NCI-H345 (cell line): ENCODE measurements at regions not wholly inside any gene's neighbourhood (a gene's known extent, or its start where the extent isn't known, plus 50 kb on each side); places are given as distances from the start of the nearest gene placed in this dataset.
"Not testable (repeated sequence)": the region's sequence is repeated elsewhere in the genome, so short reads cannot be mapped to it uniquely, and the experiment has no call there.

ENCODE experiments used
- DNase-seq: peaks from one replicate; lab custom pipeline; 2025; lab: John Stamatoyannopoulos, UW

DNA sequence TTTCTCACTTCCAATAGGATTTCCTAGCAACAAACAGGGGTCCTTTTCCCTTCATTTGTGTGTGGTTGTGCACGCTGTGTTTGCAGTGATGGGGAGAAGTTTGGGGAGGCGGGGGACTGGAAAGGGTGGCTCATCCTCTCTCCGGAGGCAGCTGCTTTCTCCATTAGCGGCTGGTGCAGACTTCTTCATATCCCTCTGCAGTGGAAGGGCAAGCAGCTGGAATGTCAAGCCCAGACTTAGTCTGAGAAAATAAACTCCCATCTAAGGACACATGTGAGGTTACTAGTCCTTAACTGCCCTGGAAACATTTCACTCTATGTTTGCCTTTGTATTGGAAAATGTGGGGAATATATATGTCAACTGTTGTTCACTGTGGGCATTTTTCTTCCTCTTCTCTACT, 467.0 kb upstream of the RASGRP1 start:
- DNase-seq: no peak

GRCh38 chr15:39034816-39035215, 470.2 kb upstream of the RASGRP1 start:
- no peak for DNase-seq

- DNase-seq: not testable (repeated sequence)
Observed at GRCh38 chr15:39037611-39038010, 473.0 kb upstream of the RASGRP1 start.

- peak; percentile 4 for DNase-seq
Observed at GRCh38 chr15:39040861-39041260, 476.2 kb upstream of the RASGRP1 start.

- DNase-seq: no peak
Observed at GRCh38 chr15:39041979-39042495, 477.4 kb upstream of the RASGRP1 start.

GRCh38 chr15:39051626-39052322, 487.2 kb upstream of the RASGRP1 start:
- no peak for DNase-seq

DNA sequence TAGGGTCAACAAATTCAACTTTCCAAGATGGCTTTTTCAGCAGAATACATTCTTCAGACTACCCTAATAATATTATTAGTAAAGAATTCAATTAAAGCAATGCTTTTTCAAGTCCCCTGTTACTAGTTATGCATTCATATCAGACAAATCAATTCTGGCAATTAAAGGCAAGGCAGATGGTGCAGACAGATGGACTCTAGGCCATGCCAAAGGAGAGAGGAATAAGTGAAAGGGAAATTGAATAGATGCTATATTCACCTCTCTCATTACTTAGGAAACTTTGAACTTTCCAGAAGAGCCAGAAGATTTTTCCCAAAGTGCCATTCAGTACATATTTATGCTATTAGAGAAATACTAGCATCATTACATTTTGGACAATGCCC, 487.7 kb upstream of the RASGRP1 start:
- no peak for DNase-seq

DNA sequence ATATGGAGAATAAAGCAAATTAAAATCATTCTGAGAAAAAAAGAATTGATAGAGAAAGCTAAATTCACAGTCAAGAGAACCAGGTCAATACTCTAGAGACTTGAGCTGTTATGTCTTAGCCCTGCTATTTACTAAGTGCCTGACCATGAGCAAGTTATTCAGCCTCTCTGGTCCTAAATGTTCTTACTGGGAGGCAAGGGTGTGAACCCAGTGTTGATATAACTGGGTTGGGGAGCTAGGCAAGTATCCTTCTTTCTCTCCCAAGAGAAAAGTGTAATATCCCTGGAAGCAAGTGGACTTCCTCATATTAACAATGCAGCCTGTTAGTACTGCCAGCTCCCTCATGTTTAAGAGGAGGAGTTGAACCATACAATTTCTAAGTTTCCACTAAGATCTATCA, 488.9 kb upstream of the RASGRP1 start:
- no peak for DNase-seq

GRCh38 chr15:39054128-39054732, 489.6 kb upstream of the RASGRP1 start:
- peak; percentile 20 for DNase-seq

- no peak for DNase-seq
Observed at GRCh38 chr15:39056357-39056756, 491.7 kb upstream of the RASGRP1 start.

DNA sequence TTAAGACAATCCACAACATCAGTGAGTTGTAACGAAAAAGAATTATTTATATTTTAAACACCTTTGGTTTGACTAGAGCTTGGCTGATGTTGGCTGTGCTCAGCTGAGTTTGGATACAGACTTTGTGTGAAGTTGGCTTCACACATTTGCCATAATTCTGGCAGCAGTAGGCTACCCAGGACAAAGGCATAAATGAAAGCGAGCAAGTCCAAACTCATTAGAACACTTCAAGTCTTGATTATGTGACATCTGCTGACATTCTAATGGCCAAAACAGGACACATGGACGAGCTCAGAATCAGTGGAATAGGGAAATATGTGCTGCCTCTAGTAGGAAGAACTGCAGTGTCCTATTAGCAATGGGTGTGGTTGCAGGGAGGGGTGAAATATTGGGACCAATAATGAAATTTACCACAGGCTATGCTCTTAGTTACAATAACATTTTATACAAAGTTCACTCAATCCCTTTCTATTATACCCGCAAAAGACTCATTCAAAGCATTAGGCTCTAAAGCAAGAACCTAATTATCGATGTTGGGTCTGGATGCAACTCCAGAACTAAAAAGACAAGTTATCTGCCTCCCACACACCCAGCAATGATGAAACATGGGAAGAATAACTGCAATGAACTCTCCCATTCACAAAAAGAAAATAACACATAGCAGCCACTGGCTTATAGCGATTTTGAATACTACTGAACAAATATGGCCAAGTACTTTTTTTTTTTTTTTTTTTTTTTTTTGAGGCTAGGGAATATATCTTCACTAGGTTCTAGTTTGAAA, 493.9 kb upstream of the RASGRP1 start:
- no peak for DNase-seq

DNA sequence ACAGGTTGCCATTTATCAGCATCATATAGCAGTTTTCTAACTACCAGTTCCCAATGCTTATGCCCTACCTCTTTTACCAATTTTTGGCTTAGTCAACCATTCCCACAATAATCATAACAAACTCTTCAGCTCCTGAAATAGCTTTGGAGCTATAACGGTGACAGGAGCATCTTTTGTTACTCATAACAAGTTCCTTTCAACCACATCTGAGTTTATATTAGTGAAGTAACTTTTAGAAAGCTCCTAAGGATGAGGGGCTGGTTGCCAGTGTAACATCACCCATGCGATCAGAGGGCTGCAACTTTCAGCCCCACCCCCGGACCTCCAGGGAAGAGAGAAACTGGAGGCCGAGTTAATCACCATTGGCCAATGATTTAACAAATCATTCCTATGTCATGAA, 495.3 kb upstream of the RASGRP1 start:
- no peak for DNase-seq

DNA sequence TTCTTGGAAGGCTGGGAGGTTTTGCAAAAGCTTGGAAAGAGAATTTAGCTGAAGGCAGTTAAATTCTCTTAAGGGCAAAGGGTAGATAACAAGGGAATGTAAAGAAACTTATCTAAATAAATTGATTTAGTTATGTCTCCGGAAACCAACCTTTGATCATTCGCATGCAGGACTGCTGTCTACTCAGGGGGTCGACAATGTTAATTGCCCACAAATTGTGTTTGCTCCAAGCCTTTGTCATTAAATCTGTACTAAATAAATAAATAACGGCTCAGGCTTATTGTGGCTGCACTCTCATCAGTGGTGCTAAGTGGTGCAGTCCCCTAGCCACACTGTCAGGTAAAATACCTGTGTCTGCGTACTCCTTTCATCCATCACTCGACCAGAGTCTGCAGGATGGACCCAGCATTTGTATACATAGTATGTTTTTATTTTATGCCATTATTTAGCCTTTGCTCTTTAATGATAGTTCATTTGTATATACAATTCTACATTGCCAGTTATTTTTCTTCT, 497.4 kb upstream of the RASGRP1 start:
- DNase-seq: no peak

GRCh38 chr15:39066677-39067076, 502.1 kb upstream of the RASGRP1 start:
- DNase-seq: no peak

- no peak for DNase-seq
Observed at GRCh38 chr15:39074341-39074985, 506.4 kb upstream of the THBS1 start.

GRCh38 chr15:39075311-39075710, 505.6 kb upstream of the THBS1 start:
- DNase-seq: no peak

DNA sequence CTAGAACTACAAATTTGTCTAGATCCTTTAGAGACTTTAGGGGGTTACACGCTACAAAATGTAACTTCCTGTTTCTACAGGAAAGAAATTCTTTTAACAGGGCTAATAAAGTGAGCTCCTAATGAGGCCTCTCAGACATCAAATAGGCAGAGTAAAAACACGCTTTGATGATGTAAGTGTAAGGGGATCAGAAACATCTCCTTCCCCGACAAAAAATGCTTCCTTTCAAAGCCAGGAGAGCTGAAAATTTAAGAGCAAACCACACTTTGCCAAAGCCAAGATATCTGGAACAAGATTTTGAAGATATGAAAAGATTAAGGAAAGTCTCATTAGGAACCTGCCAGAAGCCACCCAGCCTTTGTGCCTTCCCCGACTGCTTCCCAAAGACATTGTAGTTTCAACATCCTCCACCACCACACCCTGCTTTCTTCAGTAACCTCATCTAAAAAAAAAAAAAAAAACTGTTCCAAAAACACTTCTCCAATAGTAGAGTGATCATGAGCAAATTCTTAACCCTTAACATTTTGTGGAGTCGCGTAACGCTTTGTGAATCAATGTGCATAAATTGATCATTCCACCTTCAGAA, 505.0 kb upstream of the THBS1 start:
- no peak for DNase-seq

GRCh38 chr15:39078026-39078425, 502.9 kb upstream of the THBS1 start:
- no peak for DNase-seq

- DNase-seq: no peak
Observed at GRCh38 chr15:39079296-39079847, 501.5 kb upstream of the THBS1 start.

GRCh38 chr15:39083213-39083612, 497.7 kb upstream of the THBS1 start:
- DNase-seq: no peak

- DNase-seq: no peak
Observed at GRCh38 chr15:39084674-39085530, 496.0 kb upstream of the THBS1 start.
